HG03442 (cell line): ENCODE measurements at regions not wholly inside any gene's neighbourhood (a gene's known extent, or its start where the extent isn't known, plus 50 kb on each side); places are given as distances from the start of the nearest gene placed in this dataset.

Experiments used
- ATAC-seq: cut with Tn5 transposase; IDR thresholded peaks from one replicate; pipeline ENCODE4 v1.9.1; 2021; ENCODE audit warnings: mild to moderate bottlenecking, moderate library complexity; ENCODE audit not compliant: unreplicated experiment

GRCh38 chr5:158559066-158559465, 540.6 kb downstream of the EBF1 start:
- no peak for ATAC-seq

DNA sequence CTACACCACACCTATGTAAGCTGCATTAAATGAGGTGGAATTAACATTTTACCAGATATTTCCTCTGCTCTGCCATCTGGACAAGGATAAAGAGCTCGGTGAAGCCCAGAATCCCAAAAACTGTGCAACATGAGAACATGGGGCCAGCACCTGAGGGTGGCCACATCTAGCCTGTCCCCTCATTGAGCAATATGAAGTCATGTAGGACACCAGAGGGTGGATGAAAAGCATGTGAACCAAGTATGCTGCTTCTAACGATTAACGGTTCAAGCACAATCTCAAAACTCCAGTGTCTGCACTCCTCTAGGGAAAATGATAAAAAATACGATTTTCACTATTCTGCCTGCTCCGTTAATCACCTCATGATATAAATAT, 545.8 kb downstream of the EBF1 start:
- no peak for ATAC-seq

DNA sequence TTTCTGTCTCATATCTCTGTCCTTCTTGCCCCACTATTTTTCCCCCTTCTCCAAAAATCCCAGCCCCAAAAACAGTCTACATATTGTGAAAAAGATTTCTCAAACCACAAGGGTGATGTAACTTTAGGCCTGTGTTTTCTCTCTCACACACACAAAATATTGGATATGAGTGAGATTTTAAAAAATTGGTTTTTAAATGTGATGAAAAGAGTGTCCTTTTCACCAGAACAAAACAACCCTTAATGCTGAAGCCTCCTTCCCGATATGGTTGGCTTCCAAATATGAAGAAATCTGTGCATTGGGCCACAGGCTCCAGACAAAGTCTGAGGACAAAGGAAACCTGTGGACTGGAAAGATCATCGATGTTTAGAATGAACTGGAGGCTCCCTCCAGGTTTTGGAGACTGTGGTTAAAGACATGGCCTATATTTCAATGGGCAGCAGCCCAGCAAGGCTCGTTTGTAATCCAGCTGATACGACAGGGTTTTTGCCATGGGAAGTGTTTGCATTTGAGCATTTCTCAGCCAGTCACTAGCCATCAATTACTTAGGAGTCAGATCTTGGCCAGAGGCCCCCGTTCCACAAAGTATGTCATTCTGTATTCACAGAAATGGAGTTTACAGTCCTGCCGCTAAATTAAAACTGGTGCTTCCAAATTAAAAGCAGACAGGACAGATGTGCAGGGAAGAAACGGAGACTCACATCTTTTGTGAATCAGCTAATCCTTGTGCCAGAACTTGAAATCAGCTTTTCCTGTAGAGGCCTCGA, 546.3 kb downstream of the EBF1 start:
- ATAC-seq: no peak

DNA sequence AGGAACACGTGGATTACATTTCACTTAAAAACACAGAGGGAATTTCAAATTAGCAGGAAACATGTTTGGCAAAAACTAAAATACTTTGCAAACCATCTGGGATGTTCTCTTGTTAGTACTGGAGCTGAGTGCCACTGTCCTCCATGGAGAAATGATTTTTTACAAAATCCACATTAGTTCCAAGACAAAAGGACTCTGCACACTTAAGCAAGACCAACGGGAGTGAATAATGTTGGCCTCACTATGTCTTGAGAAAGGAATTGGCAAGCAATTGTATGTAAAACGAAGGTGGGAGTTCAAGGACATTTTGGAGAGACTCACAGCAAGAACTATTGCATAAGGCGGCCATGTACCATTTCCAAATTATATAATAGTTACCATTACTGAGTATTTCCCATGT, 547.5 kb downstream of the EBF1 start:
- no peak for ATAC-seq

- ATAC-seq: no peak
Observed at GRCh38 chr5:158549311-158549710, 550.4 kb downstream of the EBF1 start.

DNA sequence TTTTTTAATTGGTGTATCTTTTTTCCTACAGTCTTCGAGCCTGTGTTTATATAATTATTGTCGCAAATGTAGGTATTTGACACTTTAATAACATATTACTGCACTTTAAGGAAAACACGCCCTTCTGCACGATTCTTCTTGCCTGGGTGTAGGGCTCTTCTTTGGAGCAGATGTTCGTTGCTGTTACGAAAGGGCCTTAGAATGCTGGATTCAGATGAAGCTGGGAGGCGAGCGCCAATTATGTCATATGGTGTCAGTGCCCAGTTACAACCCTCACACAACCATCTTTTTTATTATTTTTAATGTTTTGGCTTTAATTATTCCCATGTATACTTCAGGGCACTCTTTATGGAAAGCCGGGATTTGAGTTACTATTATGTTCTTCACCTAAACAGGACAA, 553.0 kb downstream of the EBF1 start:
- ATAC-seq: no peak

- no peak for ATAC-seq
Observed at GRCh38 chr5:158545949-158546530, 553.7 kb downstream of the EBF1 start.

- ATAC-seq: no peak
Observed at GRCh38 chr5:158544388-158545339, 555.1 kb downstream of the EBF1 start.

GRCh38 chr5:158543539-158544387, 556.0 kb downstream of the EBF1 start:
- no peak for ATAC-seq

DNA sequence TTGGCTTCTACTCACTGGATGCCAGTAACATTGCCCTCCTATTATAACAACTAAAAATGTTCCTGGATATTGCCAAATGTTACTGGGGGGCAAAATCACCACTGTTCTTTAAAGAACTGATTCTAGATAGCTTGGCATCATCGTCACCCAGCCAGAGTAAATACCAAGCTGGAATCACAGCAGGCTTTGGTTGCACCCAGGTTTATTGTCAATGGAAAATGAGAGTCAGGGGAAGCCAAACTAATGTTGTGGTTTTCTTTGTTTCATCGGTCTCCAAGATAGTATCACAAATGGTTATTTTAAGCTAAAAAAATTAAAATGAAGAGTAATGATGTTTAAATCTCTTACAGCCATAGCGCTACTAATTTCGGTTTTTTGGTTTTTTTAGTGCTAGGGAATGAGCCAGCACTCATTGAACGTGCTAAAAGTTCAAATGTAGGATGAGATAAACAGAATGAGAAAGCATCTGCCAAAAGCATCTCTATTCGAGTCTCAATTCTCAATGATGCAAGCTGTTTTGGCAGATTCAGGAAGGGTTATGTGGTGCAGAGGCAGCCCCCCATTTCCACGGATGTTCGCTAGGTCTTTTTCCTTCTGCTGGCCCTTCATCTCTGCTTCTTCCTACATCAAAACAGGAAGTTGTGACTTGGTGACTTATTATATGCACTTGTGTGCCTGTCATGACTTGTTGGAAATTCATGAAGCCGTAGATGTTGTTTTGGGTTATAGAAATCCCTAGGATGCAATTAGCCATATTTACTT, 558.0 kb downstream of the EBF1 start:
- ATAC-seq: no peak

DNA sequence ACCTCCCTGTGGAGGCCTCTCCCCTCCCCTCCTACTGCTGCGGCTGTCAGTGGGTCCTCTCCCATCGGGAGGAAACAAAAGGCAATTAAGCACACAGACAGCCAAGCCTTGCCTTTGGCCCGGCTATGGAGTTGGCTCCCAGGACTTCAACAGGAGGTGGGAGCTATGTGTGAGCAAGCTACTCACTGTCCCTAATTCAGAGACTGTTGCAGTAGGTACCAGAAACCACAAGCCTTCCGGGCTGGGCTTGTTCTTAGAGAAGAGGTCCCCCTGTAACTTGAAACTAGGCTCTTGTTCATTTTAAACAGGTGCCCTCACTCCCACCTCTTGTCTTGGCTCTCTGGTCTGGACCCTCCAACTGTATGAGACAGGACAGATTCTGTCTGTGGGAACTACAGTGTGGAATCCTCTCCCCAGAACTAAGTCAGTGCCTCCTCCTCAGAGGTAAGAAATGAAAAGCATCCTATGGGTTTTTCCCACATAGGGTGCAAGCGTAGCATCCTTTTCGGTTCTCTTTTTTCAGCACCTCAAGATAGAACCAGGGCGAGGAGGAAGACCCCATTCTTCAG, 561.1 kb downstream of the EBF1 start:
- peak; percentile 77 for ATAC-seq

- no peak for ATAC-seq
Observed at GRCh38 chr5:158537366-158537765, 562.4 kb downstream of the EBF1 start.

DNA sequence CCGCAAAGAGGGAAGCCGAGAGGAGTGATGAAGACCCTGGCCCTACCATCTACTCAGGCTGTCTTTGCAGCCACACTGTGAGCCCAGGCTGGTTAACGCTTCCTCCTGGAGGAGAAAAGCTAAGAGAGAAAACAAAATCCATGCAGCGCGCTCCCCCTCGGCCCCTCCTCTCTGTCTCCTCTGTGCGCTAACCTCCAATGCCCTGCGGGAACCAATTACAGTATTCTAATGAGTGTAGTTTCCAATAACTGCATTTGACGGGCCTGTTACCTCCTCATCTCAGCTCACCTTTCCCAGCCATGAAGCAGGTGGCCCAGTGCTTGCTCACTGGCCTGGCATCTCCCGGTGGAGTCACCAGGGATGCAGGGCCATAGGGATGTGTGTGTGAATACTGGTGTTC, 565.5 kb downstream of the EBF1 start:
- no peak for ATAC-seq

DNA sequence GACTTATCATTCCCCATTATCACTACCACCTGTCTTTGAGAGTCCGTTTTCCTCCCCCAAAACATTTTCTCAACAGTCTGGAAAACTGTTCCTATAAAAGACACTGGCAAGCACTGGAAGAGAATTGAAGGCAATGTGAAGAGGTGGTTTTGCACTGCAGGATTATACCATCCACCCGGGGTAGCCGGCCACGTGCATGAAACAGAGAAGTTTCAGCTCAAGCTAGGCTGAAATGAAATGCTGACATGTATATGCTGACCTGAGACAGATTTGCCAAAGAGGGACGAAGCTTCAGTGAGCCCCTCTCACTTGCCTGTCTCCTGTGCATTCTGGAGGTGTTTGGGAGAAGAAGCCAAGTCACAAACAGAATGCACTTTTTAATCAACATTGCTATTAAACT, 567.0 kb downstream of the EBF1 start:
- ATAC-seq: no peak

DNA sequence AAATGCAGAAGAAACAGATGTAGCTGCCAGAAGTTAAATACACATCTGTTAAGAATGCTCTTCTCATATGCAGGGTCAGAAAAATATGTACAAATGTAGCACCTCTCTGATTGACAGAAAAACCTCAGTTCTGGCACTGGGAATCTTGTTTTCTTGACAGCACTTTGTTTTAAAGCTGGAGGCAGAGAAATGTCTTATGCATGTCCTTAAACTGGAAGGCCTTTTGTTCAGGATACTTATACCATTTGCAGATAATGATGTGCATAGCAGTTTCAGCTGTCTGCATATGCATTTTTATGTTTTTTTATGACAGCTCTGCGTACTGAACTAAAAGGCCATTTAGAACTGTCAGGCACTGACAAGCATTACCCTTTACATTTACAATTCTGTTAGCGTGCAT, 567.9 kb downstream of the EBF1 start:
- no peak for ATAC-seq

- ATAC-seq: no peak
Observed at GRCh38 chr5:158530115-158530514, 569.6 kb downstream of the EBF1 start.

- ATAC-seq: no peak
Observed at GRCh38 chr5:158529454-158529853, 570.3 kb downstream of the EBF1 start.

GRCh38 chr5:158525663-158526062, 574.1 kb downstream of the EBF1 start:
- ATAC-seq: no peak

GRCh38 chr5:158524070-158524469, 575.6 kb downstream of the EBF1 start:
- no peak for ATAC-seq

DNA sequence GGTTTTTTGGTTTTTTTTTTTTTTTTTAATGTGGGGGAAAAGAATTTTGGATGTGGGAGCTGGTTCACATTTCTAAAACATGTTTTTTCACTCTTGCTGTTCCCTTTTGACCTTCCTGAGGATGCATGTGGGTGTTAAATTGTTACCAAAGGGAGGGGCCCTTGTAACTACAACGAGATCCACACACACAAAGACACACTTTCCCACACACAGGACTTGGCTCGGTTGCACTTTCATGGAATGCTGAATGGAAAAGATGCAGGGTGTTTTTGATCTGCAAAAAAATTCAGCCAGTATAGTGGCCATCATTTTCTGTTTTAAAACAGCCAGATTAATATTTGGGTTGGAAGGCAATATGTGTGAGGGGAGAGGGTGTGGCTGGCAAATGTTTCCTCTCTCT, 576.9 kb downstream of the EBF1 start:
- ATAC-seq: no peak
